Neural cell (in vitro differentiated cells): ENCODE measurements at regions not wholly inside any gene's neighbourhood (a gene's known extent, or its start where the extent isn't known, plus 50 kb on each side); places are given as distances from the start of the nearest gene placed in this dataset.

Experiments used
- H2AFZ ChIP-seq: fragments of 200-600, 300-800 bp; sonication (generic), shearing (Covaris generic); 2 replicates; pipeline ENCODE4 v1.6.0; 2014; ENCODE audit warnings: low read depth, mild to moderate bottlenecking, antibody characterized with exemption, low read length, moderate library complexity
- H3F3A ChIP-seq: fragments of 200-600 bp; shearing (Covaris generic); 2 replicates; pipeline ENCODE4 v1.6.1; 2016; ENCODE audit warnings: mild to moderate bottlenecking, moderate library complexity, mixed read lengths, antibody characterized with exemption, low read length; ENCODE audit not compliant: insufficient read depth, poor library complexity, severe bottlenecking
- H3K27ac ChIP-seq: fragments of 200-600, 300-800 bp; sonication (generic), shearing (Covaris generic); 2 replicates; pipeline ENCODE4 v1.5.1; 2014; ENCODE audit warnings: mild to moderate bottlenecking, low read length, moderate library complexity
- H3K27me3 ChIP-seq: fragments of 300-800, 200-600 bp; sonication (generic), shearing (Covaris generic); 2 replicates; pipeline ENCODE4 v1.6.0; 2014; ENCODE audit warnings: mild to moderate bottlenecking, low read depth, low read length, moderate library complexity; ENCODE audit not compliant: insufficient read depth
- H3K36me3 ChIP-seq: fragments of 300-800, 200-600 bp; sonication (generic), shearing (Covaris generic); 2 replicates; pipeline ENCODE4 v1.5.1; 2014; ENCODE audit warnings: mild to moderate bottlenecking, antibody characterized with exemption, low read length, moderate library complexity; ENCODE audit not compliant: insufficient read depth
- H3K4me2 ChIP-seq: fragments of 300-800, 200-600 bp; sonication (generic), shearing (Covaris generic); 2 replicates; pipeline ENCODE4 v1.6.0; 2014; ENCODE audit warnings: mild to moderate bottlenecking, low read length
- H3K4me3 ChIP-seq: fragments of 300-800, 200-600 bp; sonication (generic), shearing (Covaris generic); 2 replicates; pipeline ENCODE4 v1.5.1; 2014; ENCODE audit warnings: mild to moderate bottlenecking, low read length, moderate library complexity
- H3K79me2 ChIP-seq: fragments of 200-600 bp; shearing (Covaris generic); replicated peaks from 2 replicates; pipeline ENCODE4 v1.6.0; 2014; ENCODE audit warnings: mild to moderate bottlenecking, low read length, moderate library complexity; ENCODE audit not compliant: insufficient read depth
- H3K9ac ChIP-seq: fragments of 300-800, 200-600 bp; sonication (generic), shearing (Covaris generic); 2 replicates; pipeline ENCODE4 v1.6.1; 2016; ENCODE audit warnings: mild to moderate bottlenecking, low read length, mixed read lengths
- H3K9me2 ChIP-seq: fragments of 200-600 bp; shearing (Covaris generic); 2 replicates; pipeline ENCODE4 v1.6.1; 2016; ENCODE audit warnings: mild to moderate bottlenecking, low read length, mixed read lengths; ENCODE audit not compliant: insufficient read depth
- H3K9me3 ChIP-seq: fragments of 200-600, 300-800 bp; sonication (generic), shearing (Covaris generic); 2 replicates; pipeline ENCODE4 v1.6.1; 2016; ENCODE audit warnings: mild to moderate bottlenecking, mixed run types, low read length, moderate library complexity, mixed read lengths
- H4K20me1 ChIP-seq: fragments of 200-600 bp; shearing (Covaris generic); 2 replicates; pipeline ENCODE4 v1.6.1; 2016; ENCODE audit warnings: mild to moderate bottlenecking, mixed run types; ENCODE audit not compliant: insufficient read depth
- EP300 ChIP-seq: fragments of 450-650 bp; conservative IDR thresholded peaks from 2 replicates; pipeline ENCODE4 v1.6.1; 2014; ENCODE audit warnings: antibody characterized with exemption, mild to moderate bottlenecking, moderate library complexity; ENCODE audit not compliant: poor library complexity, severe bottlenecking
- EZH2 ChIP-seq: fragments of 200-600, 300-800 bp; shearing (Covaris generic), sonication (generic); IDR thresholded peaks from 2 replicates; pipeline ENCODE4 v1.6.1; 2014; ENCODE audit warnings: antibody characterized with exemption, low read length, borderline replicate concordance, mild to moderate bottlenecking; ENCODE audit not compliant: insufficient read depth, poor library complexity, severe bottlenecking
- MXI1 ChIP-seq: fragments of 450-650 bp; conservative IDR thresholded peaks from 2 replicates; pipeline ENCODE4 v1.6.1; 2014; ENCODE audit warnings: antibody characterized with exemption, mild to moderate bottlenecking; ENCODE audit not compliant: poor library complexity, severe bottlenecking
- POLR2AphosphoS5 ChIP-seq: IDR thresholded peaks from 2 replicates; pipeline ENCODE4 v1.6.1; 2012
- RAD21 ChIP-seq: fragments of 450-650 bp; conservative IDR thresholded peaks from 2 replicates; pipeline ENCODE4 v1.6.1; 2014; ENCODE audit warnings: antibody characterized with exemption, mild to moderate bottlenecking, moderate library complexity
- SMC3 ChIP-seq: fragments of 450-650 bp; conservative IDR thresholded peaks from 2 replicates; pipeline ENCODE4 v1.6.1; 2014; ENCODE audit warnings: antibody characterized with exemption, mild to moderate bottlenecking, moderate library complexity; ENCODE audit not compliant: poor library complexity
- TAF1 ChIP-seq: IDR thresholded peaks from 2 replicates; pipeline ENCODE4 v1.6.1; 2012; ENCODE audit warnings: low read depth
- TF ChIP-seq, protein P1 (sequence below): fragments of 450-650 bp; IDR thresholded peaks from 2 replicates; pipeline ENCODE4 v1.5.1; 2014; ENCODE audit warnings: antibody characterized with exemption, mild to moderate bottlenecking, moderate library complexity; ENCODE audit not compliant: poor library complexity, severe bottlenecking
- TF ChIP-seq, protein P2 (sequence below): IDR thresholded peaks from 2 replicates; pipeline ENCODE4 v1.6.1; 2012; ENCODE audit warnings: borderline replicate concordance

DNA sequence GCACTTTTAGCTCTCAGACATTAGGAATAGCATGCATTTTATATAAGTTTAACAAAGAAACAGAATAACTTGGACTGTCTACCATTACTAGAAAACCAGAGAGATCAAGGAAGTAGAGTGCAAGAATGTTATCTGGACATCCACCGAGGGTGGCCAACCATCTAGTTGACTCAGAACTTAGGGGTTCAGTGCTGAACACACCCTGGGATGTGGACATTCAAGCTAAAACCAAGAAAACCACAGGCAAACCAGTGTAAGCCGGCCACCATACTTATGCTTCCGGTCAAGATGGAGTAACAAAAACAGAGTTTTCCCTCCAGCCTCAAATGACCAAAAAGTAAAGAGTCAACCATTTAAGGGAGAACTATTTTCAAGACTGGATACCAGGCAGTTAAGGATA is 181.4 kb upstream of the MXRA5 start:
- TF ChIP-seq, protein P1, sequence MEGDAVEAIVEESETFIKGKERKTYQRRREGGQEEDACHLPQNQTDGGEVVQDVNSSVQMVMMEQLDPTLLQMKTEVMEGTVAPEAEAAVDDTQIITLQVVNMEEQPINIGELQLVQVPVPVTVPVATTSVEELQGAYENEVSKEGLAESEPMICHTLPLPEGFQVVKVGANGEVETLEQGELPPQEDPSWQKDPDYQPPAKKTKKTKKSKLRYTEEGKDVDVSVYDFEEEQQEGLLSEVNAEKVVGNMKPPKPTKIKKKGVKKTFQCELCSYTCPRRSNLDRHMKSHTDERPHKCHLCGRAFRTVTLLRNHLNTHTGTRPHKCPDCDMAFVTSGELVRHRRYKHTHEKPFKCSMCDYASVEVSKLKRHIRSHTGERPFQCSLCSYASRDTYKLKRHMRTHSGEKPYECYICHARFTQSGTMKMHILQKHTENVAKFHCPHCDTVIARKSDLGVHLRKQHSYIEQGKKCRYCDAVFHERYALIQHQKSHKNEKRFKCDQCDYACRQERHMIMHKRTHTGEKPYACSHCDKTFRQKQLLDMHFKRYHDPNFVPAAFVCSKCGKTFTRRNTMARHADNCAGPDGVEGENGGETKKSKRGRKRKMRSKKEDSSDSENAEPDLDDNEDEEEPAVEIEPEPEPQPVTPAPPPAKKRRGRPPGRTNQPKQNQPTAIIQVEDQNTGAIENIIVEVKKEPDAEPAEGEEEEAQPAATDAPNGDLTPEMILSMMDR = no peak
- TF ChIP-seq, protein P2, sequence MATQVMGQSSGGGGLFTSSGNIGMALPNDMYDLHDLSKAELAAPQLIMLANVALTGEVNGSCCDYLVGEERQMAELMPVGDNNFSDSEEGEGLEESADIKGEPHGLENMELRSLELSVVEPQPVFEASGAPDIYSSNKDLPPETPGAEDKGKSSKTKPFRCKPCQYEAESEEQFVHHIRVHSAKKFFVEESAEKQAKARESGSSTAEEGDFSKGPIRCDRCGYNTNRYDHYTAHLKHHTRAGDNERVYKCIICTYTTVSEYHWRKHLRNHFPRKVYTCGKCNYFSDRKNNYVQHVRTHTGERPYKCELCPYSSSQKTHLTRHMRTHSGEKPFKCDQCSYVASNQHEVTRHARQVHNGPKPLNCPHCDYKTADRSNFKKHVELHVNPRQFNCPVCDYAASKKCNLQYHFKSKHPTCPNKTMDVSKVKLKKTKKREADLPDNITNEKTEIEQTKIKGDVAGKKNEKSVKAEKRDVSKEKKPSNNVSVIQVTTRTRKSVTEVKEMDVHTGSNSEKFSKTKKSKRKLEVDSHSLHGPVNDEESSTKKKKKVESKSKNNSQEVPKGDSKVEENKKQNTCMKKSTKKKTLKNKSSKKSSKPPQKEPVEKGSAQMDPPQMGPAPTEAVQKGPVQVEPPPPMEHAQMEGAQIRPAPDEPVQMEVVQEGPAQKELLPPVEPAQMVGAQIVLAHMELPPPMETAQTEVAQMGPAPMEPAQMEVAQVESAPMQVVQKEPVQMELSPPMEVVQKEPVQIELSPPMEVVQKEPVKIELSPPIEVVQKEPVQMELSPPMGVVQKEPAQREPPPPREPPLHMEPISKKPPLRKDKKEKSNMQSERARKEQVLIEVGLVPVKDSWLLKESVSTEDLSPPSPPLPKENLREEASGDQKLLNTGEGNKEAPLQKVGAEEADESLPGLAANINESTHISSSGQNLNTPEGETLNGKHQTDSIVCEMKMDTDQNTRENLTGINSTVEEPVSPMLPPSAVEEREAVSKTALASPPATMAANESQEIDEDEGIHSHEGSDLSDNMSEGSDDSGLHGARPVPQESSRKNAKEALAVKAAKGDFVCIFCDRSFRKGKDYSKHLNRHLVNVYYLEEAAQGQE = no peak
- TF ChIP-seq MXI1 (no peak), RAD21 (no peak), TAF1 (no peak), EP300 (no peak), POLR2AphosphoS5 (no peak), EZH2 (no peak), SMC3 (no peak)
- no peaks in the 10 kb centered on the region for H3K9me3 ChIP-seq
- H3K4me3 ChIP-seq = no peak overlapping the region
- no peaks in the 10 kb centered on the region for H3K27me3 ChIP-seq
- H3K79me2 ChIP-seq = no peaks in the 10 kb centered on the region
- no peak overlapping the region for H3K27ac ChIP-seq
- no peaks in the 10 kb centered on the region for H3K36me3 ChIP-seq
- H3K4me2 ChIP-seq = no peak overlapping the region
- no peaks in the 10 kb centered on the region for H3F3A ChIP-seq
- H2AFZ ChIP-seq = no peak overlapping the region
- no peak overlapping the region for H3K9ac ChIP-seq
- H4K20me1 ChIP-seq = no peaks in the 10 kb centered on the region
- H3K9me2 ChIP-seq = no peaks in the 10 kb centered on the region

DNA sequence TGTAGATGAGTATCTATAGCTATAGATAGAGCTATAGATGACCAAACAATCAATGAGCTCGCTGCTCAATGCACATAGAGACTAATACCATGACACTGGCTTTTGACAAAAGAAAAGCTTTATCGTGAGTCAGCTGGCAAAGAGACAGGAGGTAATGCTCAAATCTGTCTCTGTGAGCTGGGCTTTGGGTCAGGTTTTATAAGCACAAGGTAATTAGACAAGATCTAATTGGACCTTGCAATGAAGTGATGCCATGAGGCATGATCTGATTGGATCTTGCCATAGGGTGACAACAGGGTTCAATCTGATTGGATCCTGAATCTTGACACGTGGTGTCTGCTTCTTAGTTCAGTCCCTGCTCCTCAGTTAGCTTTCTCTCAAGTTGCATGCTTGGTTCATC is 180.7 kb upstream of the MXRA5 start:
- Histone ChIP-seq H3K9me2 (no peaks in the 10 kb centered on the region), H3K27me3 (no peaks in the 10 kb centered on the region), H3K79me2 (no peaks in the 10 kb centered on the region), H3K27ac (no peak overlapping the region), H3K4me3 (no peak overlapping the region), H3K9ac (no peak overlapping the region), H3K36me3 (no peaks in the 10 kb centered on the region), H3K4me2 (no peak overlapping the region), H4K20me1 (no peaks in the 10 kb centered on the region), H3K9me3 (no peaks in the 10 kb centered on the region), H3F3A (no peaks in the 10 kb centered on the region), H2AFZ (no peak overlapping the region)
- TF ChIP-seq, protein P2 = no peak
- TF ChIP-seq, protein P1 = no peak
- no peak for TF ChIP-seq TAF1
- TF ChIP-seq EP300 = no peak
- no peak for TF ChIP-seq MXI1
- TF ChIP-seq RAD21 = no peak
- TF ChIP-seq EZH2 = no peak
- TF ChIP-seq POLR2AphosphoS5 = no peak
- no peak for TF ChIP-seq SMC3
